HG03457 (cell line): ENCODE measurements at regions not wholly inside any gene's neighbourhood (a gene's known extent, or its start where the extent isn't known, plus 50 kb on each side); places are given as distances from the start of the nearest gene placed in this dataset.
"Not testable (repeated sequence)": the region's sequence is repeated elsewhere in the genome, so short reads cannot be mapped to it uniquely, and the experiment has no call there.

ENCODE experiments used
- ATAC-seq: cut with Tn5 transposase; IDR thresholded peaks from one replicate; pipeline ENCODE4 v1.9.1; 2021; ENCODE audit warnings: moderate number of reproducible peaks; ENCODE audit not compliant: unreplicated experiment

- no peak for ATAC-seq
These were observed 908.2 kb downstream of the TSN start for GRCh38 chr2:122663620-122664019.

GRCh38 chr2:122669627-122670026 is 914.2 kb downstream of the TSN start:
- ATAC-seq: no peak

- ATAC-seq: no peak
These were observed 915.4 kb downstream of the TSN start for GRCh38 chr2:122670897-122671296.

- ATAC-seq: no peak
These were observed 925.2 kb downstream of the TSN start for GRCh38 chr2:122680662-122681061.

GRCh38 chr2:122681626-122682025 is 926.2 kb downstream of the TSN start:
- ATAC-seq: no peak

GRCh38 chr2:122682356-122682755 is 926.9 kb downstream of the TSN start:
- ATAC-seq: no peak

- ATAC-seq: no peak
These were observed 927.6 kb downstream of the TSN start for GRCh38 chr2:122683018-122683417.

GRCh38 chr2:122692400-122693083 is 937.1 kb downstream of the TSN start:
- ATAC-seq: no peak

GRCh38 chr2:122697415-122697814 is 942.0 kb downstream of the TSN start:
- no peak for ATAC-seq

- ATAC-seq: no peak
These were observed 948.2 kb downstream of the TSN start for GRCh38 chr2:122703676-122704075.

- ATAC-seq: peak; percentile 51
These were observed 948.7 kb downstream of the TSN start for GRCh38 chr2:122704109-122704563.

- no peak for ATAC-seq
These were observed 950.3 kb downstream of the TSN start for GRCh38 chr2:122705746-122706145.

GRCh38 chr2:122706757-122707223 is 951.3 kb downstream of the TSN start:
- no peak for ATAC-seq

GRCh38 chr2:122707224-122707824 is 951.9 kb downstream of the TSN start:
- peak; percentile 62 for ATAC-seq

- no peak for ATAC-seq
These were observed 954.6 kb downstream of the TSN start for GRCh38 chr2:122710049-122710448.

GRCh38 chr2:122713800-122714199 is 958.3 kb downstream of the TSN start:
- no peak for ATAC-seq

GRCh38 chr2:122720822-122721221 is 965.4 kb downstream of the TSN start:
- ATAC-seq: not testable (repeated sequence)

GRCh38 chr2:122734766-122735424 is 979.4 kb downstream of the TSN start:
- ATAC-seq: no peak

GRCh38 chr2:122736279-122736678 is 980.8 kb downstream of the TSN start:
- no peak for ATAC-seq

- ATAC-seq: peak; percentile 64
These were observed 982.1 kb downstream of the TSN start for GRCh38 chr2:122737429-122738077.
